Activated CD4-positive, alpha-beta memory T cell treated with anti-CD3 and anti-CD28 coated beads for 36 hours (primary cell): ENCODE measurements at regions not wholly inside any gene's neighbourhood (a gene's known extent, or its start where the extent isn't known, plus 50 kb on each side); places are given as distances from the start of the nearest gene placed in this dataset.

ENCODE experiments used
- CTCF ChIA-PET: fragments of 350-600 bp; sonication (Branson Sonifier 250); formaldehyde crosslinking; loops from one replicate; lab custom pipeline; 2021; ENCODE audit warnings: antibody characterized with exemption, inconsistent platforms; lab: Charles Lee
- POLR2A ChIA-PET: fragments of 350-600 bp; sonication (Branson Sonifier 250); formaldehyde crosslinking; loops from one replicate; lab custom pipeline; 2021; ENCODE audit warnings: antibody characterized with exemption; lab: Charles Lee
- DNase-seq: peaks from one replicate; pipeline ENCODE4 v3.0.0-alpha.2; 2020
- H3K27ac Mint-ChIP-seq: one replicate; pipeline ENCODE4 v1.8.0; 2021; ENCODE audit warnings: mixed read lengths
- H3K27me3 Mint-ChIP-seq: one replicate; pipeline ENCODE4 v1.8.0; 2021; ENCODE audit warnings: mixed read lengths
- H3K36me3 Mint-ChIP-seq: one replicate; pipeline ENCODE4 v1.8.0; 2021; ENCODE audit warnings: mixed read lengths
- H3K4me1 Mint-ChIP-seq: one replicate; pipeline ENCODE4 v1.8.0; 2021; ENCODE audit warnings: low read depth, mixed read lengths
- H3K4me3 Mint-ChIP-seq: one replicate; pipeline ENCODE4 v1.8.0; 2021; ENCODE audit warnings: mild to moderate bottlenecking, mixed read lengths
- H3K9me3 Mint-ChIP-seq: one replicate; pipeline ENCODE4 v1.8.0; 2021; ENCODE audit warnings: mixed read lengths
- intact Hi-C: fragments of 100-400 bp; cut with micrococcal nuclease; formaldehyde crosslinking; loops from one replicate; pipeline ENCODE4 v1.15.1; 2023

- POLR2A ChIA-PET: no interaction called here
- H3K27ac Mint-ChIP-seq: no peak overlapping the region
- CTCF ChIA-PET: no interaction called here
- H3K9me3 Mint-ChIP-seq: no peaks in the 10 kb centered on the region
- no peaks in the 10 kb centered on the region for H3K27me3 Mint-ChIP-seq
- peaks cover 30% of the 10 kb centered on the region for H3K4me1 Mint-ChIP-seq
- DNase-seq: no peak
- intact Hi-C loops: loop anchor here (5.0 kb wide), 2 partner anchors 67 to 133 kb away; no protein-coding TSS in a partner anchor
- H3K4me3 Mint-ChIP-seq: no peak overlapping the region
- no peaks in the 10 kb centered on the region for H3K36me3 Mint-ChIP-seq
These were observed 55.6 kb upstream of the PPP2R5A start for GRCh38 chr1:212229654-212230053.

- POLR2A ChIA-PET: no interaction called here
These were observed 54.9 kb upstream of the PPP2R5A start for GRCh38 chr1:212230329-212230728.

GRCh38 chr1:212231372-212231771, 53.8 kb upstream of the PPP2R5A start:
- H3K4me1 Mint-ChIP-seq: peaks cover 25% of the 10 kb centered on the region
- ChIA-PET CTCF (interaction anchor here (1.0 to 1.3 kb wide), 2 partner anchors 196 to 226 kb away, joined by 3 read pairs; partner anchors contain the start of genes DTL and INTS7), POLR2A (no interaction called here)
- H3K27ac Mint-ChIP-seq: no peak overlapping the region
- H3K36me3 Mint-ChIP-seq: no peaks in the 10 kb centered on the region
- no peak for DNase-seq
- H3K27me3 Mint-ChIP-seq: no peaks in the 10 kb centered on the region
- H3K4me3 Mint-ChIP-seq: no peak overlapping the region
- H3K9me3 Mint-ChIP-seq: no peaks in the 10 kb centered on the region
- intact Hi-C loops: no loop called here

More at GRCh38 chr1:212230329-212230728, 54.9 kb upstream of the PPP2R5A start:
- Mint-ChIP-seq H3K4me3 (no peak overlapping the region), H3K27me3 (no peaks in the 10 kb centered on the region), H3K36me3 (no peaks in the 10 kb centered on the region), H3K9me3 (no peaks in the 10 kb centered on the region), H3K27ac (no peak overlapping the region), H3K4me1 (peaks cover 29% of the 10 kb centered on the region)
- DNase-seq: no peak
- CTCF ChIA-PET: interaction anchor here (0.5 kb wide), 1 partner anchor 67 kb away, joined by 3 read pairs; no protein-coding TSS in a partner anchor
- intact Hi-C loops: no loop called here

GRCh38 chr1:212232090-212232489, 53.1 kb upstream of the PPP2R5A start:
- ChIA-PET POLR2A (no interaction called here), CTCF (interaction anchor here (1.0 to 1.3 kb wide), 2 partner anchors 197 to 225 kb away, joined by 3 read pairs; partner anchors contain the start of genes DTL and INTS7)
- Mint-ChIP-seq H3K4me1 (peaks cover 23% of the 10 kb centered on the region), H3K36me3 (no peaks in the 10 kb centered on the region), H3K27ac (no peak overlapping the region), H3K27me3 (no peaks in the 10 kb centered on the region), H3K9me3 (no peaks in the 10 kb centered on the region), H3K4me3 (no peak overlapping the region)
- intact Hi-C loops: no loop called here
- no peak for DNase-seq

- Mint-ChIP-seq H3K4me3 (no peak overlapping the region), H3K27ac (no peak overlapping the region), H3K4me1 (peaks cover 30% of the 10 kb centered on the region), H3K36me3 (no peaks in the 10 kb centered on the region), H3K9me3 (no peaks in the 10 kb centered on the region), H3K27me3 (no peaks in the 10 kb centered on the region)
- DNase-seq: no peak
- ChIA-PET POLR2A (interaction anchor here (0.9 kb wide), 1 partner anchor 8 kb away, joined by 3 read pairs; no protein-coding TSS in a partner anchor), CTCF (no interaction called here)
- intact Hi-C loops: no loop called here
These were observed 51.9 kb upstream of the PPP2R5A start for GRCh38 chr1:212233321-212233720.

- intact Hi-C loops: loop anchor here (1.0 kb wide), 4 partner anchors 9 to 51 kb away; partner anchors contain the start of gene PPP2R5A
- H3K4me3 Mint-ChIP-seq: no peak overlapping the region
- no peaks in the 10 kb centered on the region for H3K36me3 Mint-ChIP-seq
- peak; percentile 63 for DNase-seq
- no peaks in the 10 kb centered on the region for H3K27me3 Mint-ChIP-seq
- ChIA-PET POLR2A (interaction anchor here (0.6 to 0.9 kb wide), 3 partner anchors 9 to 180 kb away, joined by 3 to 4 read pairs (median 3); no protein-coding TSS in a partner anchor), CTCF (interaction anchor here (1.2 to 1.5 kb wide), 2 partner anchors 50 to 221 kb away, joined by 3 to 4 read pairs; no protein-coding TSS in a partner anchor)
- H3K9me3 Mint-ChIP-seq: no peaks in the 10 kb centered on the region
- H3K4me1 Mint-ChIP-seq: peaks cover 33% of the 10 kb centered on the region
- H3K27ac Mint-ChIP-seq: peak overlapping the region; percentile 35
These were observed 50.5 kb upstream of the PPP2R5A start for GRCh38 chr1:212234431-212235395.
